HG02840 (cell line): ENCODE measurements at regions not wholly inside any gene's neighbourhood (a gene's known extent, or its start where the extent isn't known, plus 50 kb on each side); places are given as distances from the start of the nearest gene placed in this dataset.
"Not testable (repeated sequence)": the region's sequence is repeated elsewhere in the genome, so short reads cannot be mapped to it uniquely, and the experiment has no call there.

ENCODE experiments used
- ATAC-seq: cut with Tn5 transposase; IDR thresholded peaks from one replicate; pipeline ENCODE4 v1.9.1; 2021; ENCODE audit warnings: mild to moderate bottlenecking, moderate library complexity, moderate number of reproducible peaks; ENCODE audit not compliant: unreplicated experiment, low FRiP score

DNA sequence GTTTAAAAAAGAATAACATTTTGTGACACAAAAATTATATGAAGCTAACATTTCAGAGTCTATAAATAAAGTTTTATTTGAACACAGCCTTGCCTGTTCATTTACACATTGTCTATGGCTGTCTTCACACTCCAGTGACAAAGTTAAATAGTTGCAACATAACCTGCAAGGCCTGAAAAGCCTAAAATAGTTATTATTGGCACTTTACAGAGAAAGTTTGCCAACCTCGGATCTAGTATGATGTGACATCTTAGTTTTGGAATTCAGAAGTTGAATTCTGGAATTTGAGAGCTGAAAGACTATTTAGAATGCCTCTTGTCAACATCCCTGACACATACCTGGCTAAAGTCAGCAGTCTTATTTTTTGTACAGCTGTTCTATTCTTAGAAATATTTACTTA is 68.3 kb downstream of the DYRK2 start:
- no peak for ATAC-seq

DNA sequence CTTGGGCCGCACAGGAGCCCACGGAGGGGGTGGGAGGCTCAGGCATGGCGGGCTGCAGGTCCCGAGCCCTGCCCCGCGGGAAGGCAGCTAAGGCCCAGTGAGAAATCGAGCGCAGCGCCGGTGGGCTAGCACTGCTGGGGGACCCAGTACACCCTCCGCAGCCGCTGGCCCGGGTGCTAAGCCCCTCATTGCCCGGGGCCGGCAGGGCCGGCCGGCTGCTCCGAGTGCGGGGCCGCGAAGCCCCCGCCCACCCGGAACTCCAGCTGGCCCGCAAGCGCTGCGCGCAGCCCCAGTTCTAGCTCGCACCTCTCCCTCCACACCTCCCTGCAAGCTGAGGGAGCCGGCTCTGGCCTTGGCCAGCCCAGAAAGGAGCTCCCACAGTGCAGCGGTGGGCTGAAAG is 70.8 kb downstream of the DYRK2 start:
- not testable (repeated sequence) for ATAC-seq

DNA sequence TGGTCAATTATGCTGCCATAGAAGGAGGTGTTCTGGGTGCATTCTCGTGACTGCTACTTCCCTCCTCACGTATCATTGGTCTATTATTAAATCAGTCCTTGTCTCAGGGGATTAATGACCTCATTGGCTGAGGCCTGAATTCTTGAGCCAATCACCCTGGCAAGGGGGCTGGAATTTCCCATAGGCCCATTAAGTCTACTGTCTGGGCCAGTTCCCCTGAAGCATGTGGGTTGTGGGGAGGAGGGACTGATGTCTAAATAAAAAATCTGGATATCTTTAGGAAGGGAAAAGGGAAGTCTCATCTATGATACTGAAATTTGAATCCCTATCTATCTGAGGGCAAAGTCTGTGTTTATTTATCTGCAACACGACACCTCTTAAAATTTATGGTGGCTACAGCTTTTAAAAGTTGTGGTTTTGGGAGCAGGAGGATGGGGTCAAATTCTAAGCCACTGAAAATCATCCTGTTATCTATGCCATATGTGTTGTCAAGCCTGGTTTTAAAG is 71.9 kb downstream of the DYRK2 start:
- no peak for ATAC-seq

DNA sequence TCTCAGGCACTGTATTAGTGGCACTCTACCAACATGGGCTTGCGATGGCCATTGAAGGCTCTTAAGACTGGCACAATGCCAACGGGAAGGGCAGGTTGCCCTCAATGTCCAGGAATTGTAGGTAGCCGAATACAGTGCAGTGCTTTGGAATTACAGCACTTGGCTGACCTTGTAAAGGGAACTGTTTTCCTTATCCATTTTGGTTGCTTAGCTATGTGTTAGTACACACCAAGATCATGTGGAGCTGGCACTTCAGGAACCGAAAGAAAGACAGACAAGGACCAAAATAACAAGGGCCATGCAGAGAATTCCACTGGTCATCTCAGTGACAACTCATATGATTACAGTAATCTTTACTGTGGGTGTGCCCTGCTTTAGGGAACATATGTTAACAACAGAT is 72.7 kb downstream of the DYRK2 start:
- ATAC-seq, result no peak

DNA sequence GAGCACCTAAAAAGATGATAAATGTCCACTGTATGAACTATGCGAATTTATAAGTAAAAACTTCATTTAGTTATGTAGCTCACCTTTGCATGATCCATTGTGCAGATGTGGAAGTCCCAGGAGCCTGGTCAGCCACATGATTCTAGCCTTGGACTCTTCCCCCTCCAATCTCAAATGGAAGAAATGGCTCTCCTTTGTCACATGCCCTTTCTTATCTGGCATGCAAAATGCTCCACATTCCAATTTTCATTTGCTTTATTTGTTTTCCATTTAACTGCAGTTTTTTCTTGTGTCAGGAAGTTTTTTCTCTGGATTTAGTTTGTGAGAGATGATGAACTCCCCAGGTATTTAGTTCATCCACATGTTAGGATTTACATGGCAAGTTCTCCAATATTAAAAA is 73.8 kb downstream of the DYRK2 start:
- ATAC-seq, result no peak

DNA sequence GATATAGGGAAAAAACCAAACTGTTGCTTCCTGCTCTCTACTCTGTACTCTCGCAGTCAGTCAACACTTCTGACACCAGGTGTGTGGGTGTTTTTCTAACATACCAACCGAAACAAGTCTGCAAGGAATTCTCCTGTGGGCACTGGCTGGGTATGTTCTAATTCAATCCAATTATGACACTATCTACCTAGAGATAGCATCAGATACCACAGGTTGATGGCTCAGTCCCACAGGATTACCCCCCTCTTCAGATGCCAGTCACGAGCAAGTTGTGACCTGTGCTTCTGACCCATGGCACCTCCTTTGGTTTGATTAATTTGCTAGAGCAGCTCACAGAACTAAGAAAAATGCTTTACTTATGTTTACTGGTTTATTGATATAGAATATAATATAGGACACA is 78.3 kb downstream of the DYRK2 start:
- ATAC-seq, result no peak

DNA sequence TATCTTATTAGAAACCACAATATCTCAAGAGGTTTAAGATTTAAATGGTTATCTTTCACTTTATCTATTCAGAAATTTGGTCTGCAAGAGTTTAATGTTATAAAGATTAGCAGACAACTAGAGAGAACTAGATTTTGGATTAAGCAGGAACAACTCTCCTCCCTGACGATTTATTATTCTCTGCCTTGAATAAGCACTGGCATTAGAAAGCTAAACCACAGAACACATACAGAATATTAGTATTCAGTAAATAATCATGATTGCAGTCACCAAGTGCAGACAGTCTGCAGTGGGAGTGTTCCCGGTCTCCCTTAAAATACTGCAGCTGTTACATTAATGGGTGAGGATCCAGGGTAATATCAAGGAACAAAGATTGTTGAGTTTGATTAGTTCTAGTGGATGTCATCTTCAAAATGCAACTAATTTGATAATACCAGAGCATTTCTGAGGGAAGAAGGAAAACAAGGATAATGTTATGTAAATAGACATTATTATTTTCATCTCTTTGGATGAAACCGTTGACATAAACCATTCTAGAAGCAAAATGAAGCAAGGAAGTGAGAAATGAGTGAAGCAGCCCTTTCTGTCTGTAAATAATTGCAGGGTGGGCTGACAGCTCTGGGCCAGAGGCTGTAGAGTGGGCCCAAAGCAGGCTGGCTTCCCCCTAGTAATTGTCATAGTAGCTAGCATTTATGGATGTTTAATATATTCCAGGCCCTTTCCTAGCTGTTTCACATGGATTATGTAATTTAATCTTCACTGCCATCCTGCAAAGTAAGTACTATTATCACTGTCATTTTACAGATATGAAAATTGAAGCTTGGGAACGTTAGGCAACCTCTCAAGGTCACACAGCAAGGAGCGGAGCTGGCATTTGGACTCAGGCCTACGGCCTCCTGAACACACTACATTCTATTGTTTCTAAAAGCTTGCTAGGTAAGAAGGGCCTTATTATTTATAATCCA is 79.4 kb downstream of the DYRK2 start:
- no peak for ATAC-seq

DNA sequence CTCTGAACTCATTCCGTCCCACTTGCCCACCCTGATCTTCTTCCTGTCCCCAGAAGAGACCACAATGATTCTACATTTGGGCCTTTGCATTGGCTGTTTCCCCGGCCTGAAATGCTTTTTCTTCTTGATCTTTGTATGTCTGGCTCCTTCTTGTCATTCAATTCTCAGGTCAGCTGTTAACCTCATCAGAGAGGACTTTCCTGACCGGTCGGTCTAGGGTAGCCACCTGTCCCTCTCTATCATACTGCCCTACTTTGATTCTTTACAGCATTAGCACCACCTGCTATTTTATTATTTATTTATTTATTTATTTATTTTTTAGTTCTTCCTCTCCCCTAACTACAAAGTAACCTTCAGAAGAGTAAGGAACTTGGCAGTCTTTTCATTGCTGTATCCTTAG is 84.3 kb downstream of the DYRK2 start:
- no peak for ATAC-seq

DNA sequence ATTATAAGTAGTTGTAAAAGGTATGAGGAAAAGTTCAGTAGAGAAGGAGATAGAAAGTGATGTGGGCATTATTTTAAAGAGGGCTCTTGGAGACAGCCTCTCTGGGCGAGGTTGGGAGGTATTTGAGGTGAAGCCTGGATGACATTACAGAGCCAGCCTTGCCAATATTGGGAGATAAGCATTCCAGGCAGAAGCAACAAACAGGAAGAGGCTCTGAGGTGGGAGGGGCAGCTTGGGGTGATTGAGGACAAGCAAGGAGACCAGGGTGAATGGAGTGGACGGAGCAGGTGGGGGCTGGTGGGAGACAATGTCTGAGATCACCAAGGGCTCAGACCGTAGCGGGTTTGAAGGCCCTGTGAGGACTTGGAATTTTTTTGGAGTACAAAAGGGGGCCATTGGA is 87.3 kb downstream of the DYRK2 start:
- no peak for ATAC-seq

DNA sequence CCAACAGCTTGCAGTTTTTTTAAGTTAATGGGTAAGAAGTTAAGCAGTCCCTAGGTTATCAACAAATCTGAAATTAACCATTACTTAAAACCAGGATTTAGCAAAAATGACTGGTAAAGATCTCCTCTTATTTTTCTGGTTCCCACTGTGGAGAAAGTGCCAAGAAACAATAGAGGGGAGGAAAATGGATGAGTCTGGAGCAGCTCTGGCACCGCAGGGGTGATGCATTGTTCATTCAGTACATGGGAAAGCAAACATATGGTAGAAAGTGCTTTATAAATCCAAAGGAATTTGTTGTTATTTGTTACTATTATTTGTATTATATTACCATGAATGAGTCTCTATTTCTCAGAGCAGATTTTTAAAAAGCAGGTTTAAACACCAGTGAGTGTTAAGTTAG is 92.2 kb downstream of the DYRK2 start:
- ATAC-seq, result no peak

DNA sequence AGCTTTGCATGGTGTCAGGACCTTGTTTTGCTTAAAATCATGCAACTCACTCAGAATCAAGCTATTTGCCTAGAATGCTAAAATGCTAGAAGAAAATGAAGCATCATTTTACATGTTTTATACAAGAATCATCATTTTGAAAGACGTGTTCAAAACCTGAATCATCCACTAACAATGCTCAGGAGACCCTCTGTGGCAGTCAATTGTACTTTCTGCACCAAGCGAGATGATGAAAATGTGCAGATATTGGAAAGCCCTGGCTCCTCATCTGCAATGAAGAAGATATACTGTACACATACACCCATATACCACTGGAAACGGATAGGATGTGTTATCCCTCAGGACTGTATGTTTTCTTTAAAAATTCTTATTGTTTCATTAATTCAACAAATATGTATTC is 92.7 kb downstream of the DYRK2 start:
- no peak for ATAC-seq

DNA sequence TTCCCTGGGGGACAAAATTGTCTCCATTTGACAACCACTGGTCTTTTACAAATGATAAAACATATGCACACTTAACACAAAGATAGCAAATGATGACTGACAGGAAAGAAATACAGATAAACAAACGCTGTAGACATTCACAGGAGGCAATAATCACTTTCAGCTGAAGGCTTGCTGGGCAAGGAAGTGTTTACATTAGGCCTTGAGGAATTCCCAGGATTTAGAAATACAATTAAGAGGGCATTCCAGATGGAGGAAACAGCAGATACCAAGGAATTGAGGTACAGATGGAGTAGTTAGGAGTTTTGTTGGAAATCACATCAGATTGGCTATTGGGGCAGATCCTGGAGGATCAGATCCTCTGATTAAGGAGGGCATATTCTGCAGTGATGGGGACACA is 93.9 kb downstream of the DYRK2 start:
- ATAC-seq, result no peak

DNA sequence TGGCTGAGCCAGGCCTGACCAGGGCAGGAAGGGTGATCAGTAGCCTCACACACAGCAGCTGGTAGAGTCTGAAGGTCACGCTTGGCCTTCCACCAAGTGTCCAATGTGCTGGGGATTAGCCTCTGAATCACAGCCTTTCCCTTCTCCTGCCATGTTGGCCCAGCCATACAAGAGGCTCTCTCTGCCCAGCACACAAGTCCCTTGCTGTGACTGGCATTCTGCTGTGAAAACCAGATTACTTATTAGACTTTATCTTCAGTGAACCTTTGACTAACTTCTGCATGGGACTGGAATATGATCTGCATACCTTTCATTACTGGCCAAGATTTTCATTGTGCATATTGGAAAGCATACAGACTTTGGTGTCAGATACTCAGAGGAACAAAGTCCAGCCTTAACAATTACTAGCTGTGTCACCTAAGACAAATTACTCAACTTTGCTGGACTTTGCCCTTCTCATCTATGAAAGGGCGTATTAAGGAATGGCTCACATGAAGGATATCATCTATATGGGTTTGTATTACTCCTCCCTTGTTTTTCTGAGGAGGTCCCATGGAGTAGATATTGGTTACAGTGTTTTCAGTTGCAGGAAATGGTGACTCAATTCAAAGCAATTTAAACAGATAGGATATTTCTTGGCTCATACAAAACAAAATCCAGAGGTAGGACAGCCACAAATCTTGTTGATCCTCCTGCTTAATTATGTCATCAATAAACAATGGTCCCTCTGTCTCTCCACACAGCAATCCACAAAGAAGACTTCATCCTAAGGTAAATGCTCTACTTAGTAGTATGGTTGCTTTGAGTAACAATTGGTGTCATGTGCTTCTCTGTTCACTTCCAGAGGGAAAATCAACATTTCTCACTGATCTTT is 99.6 kb downstream of the DYRK2 start:
- ATAC-seq, result no peak

DNA sequence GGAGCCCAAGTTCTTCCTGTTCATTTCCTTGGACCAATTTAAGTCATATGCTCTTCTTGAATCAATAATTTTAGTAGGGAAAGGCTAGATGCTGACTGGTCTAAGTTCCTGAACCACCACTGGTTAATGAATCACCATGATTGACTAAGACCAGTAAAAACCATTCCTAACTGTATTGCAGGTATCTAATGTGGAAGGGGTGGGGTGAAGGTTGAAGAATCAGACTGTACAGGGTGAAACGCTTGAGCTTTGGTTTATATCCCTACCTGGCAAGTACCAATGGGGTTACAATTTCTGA is 100.1 kb downstream of the DYRK2 start:
- no peak for ATAC-seq

DNA sequence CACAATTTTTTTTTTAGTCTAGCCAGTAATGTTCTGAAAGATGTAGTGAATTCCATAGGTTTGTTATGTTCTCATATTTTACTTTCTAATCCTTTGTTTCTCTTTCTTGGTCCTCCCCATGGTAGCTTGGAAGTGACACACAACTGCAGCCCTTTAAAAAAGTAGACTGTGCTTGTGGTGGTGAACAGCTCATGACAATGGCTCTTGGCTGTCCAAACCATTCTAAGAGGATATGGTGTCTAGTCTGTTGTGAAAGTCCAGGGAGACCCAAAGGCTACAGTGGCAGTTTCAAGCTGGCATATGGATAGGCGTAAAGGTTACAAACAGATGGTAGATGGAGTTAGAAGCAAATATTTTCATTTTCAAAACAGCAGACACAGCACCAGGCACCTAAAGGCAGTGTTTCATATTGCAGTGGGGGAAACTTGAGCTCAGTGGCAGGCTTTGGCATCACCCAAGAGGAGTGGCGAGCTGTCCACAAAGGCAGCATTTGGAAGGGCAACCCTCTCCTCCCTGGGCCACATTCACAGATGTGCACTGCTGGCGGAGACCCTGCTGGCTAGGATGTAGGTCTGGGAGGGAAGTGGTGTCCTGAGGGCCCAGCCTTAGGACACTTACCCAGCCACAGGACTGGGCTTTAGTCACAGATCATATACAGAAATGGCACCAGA is 102.1 kb downstream of the DYRK2 start:
- ATAC-seq, result no peak

DNA sequence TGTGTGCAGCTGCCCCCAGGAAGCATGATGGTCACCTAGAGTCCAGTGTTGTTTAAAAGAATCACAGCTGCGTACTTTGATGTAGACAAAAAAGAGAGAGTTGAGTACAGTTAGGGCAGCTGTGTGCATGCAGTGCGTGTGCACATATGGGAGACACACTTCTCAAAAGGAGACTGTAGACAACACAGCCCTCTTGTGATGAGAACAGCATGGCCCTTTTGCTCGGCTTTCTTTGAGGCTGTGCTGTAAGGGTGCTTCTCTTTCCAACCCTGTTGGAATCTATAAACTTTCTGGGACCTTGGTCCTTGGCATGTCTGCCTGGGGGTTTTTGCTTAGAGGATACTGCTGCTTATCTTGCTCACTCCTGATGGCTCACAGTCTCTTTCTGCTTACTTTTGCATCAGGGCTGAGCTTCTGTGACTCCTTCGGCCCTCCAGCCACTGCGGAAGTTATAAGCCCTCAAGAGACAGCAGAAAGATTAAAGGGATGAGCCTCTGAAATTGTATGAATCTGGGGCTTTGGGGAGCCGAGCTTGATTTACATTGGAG is 102.9 kb downstream of the DYRK2 start:
- no peak for ATAC-seq

DNA sequence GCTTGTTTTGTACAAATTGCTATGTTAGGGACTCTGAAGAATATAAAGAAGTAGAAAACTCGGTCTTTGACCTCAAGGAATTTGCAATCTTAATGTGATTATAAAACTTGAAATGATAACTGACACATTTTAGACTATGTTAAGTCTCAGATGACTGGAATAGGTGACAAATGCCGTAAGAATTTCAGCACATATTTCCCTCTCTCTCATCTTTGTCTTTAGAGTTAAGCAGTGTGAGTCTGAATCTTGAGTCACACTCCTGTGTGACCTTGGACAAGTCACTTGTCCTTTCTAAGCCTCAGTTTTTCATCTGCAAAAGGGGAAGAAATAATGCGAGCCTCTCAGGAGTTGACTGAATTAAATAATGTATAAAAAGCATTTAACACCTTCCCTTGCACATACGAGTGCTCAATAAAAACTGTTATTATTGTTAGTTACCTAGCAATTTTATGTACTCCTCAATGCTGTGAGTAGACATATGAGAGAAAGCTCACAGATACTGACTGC is 103.7 kb downstream of the DYRK2 start:
- ATAC-seq, result no peak

DNA sequence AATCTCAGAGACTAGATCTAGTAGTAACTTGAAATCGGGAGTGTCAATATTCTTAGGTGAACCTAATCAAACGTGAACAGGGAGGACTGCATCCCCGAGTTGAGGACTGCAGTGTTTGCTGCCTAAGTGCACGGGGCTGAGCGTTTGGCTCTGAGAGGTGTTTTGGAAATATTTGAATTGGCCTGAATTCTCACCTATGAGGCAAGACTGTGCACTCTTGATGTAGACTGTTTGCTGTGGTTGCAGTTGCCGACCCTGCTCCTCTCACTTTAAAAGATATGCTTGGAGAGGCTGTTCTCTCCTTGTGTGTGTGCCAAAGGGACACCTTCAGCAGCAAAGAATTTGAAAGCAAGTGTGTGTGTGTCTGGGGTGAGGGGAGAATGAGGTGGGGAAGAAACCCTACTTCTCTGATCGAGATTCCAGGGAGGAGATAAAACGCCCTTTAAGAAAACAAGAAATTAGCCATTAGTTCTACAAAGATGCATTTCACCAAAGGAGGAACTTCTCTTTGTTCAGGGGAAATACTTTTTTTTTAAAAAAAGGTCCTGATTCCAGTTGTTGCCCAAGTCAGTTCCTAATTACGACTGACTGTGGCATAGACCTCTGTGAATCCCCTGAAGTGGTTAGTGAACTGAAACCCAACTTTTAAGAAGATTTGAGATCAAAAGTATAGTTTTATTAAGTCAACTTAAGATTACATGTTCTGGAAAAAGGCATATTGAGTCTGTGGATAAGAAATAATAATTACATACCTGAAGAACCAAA is 106.6 kb downstream of the DYRK2 start:
- ATAC-seq, result no peak

DNA sequence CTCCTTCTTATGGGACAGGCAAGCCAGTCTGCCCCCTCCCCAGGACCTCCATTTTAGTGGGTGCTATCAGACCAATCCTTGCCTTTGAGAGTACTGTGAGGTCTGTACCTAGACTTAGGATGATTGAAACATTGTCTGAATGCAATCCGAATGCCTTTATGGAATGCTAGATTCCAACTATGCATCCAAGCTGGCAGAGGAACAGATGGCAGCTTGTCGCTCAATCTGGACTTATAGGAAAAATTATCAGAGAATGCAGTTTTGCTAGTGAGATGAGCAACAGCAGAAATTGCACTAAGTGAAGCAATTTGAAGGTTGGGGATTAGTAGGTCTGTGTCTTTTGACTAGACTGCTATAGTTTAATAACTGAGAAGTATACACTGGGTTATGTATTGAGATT is 109.1 kb downstream of the DYRK2 start:
- ATAC-seq, result no peak

DNA sequence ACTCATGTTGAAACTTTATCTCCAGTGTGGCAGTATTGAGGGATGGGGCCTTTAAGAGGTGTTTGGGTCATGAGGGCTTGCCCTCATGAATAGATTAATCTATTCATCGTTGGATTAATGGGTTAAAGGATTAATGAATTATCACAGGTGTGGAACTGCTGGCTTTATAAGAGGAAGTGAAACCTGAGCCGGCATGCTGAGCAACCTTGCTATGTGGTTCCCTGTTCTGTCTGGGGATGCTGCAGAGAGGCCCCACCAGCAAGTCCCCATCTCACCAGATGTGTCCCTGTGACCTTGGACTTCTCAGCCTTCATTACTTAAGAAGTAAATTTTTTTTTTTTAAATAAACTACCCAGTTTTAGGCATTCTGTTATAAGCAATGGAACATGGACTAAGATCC is 109.6 kb downstream of the DYRK2 start:
- peak; percentile 92 for ATAC-seq
